OCI-LY7 (cell line): ENCODE measurements at regions not wholly inside any gene's neighbourhood (a gene's known extent, or its start where the extent isn't known, plus 50 kb on each side); places are given as distances from the start of the nearest gene placed in this dataset.

ENCODE experiments used
- EZH2phosphoT487 ChIP-seq: fragments of 200-600 bp; sonication (generic); IDR thresholded peaks from 2 replicates; pipeline ENCODE4 v1.6.1; 2018; ENCODE audit warnings: low read depth, borderline replicate concordance, mild to moderate bottlenecking, mixed run types, antibody characterized with exemption, low read length, moderate library complexity, mixed read lengths
- TF ChIP-seq, protein P1 (sequence below): fragments of 200-600 bp; sonication (generic); conservative IDR thresholded peaks from 2 replicates; pipeline ENCODE4 v1.5.1; 2014; ENCODE audit warnings: mild to moderate bottlenecking, antibody characterized with exemption, low read length, moderate library complexity, mixed read lengths

GRCh38 chr9:97773723-97774122, 76.6 kb upstream of the XPA start:
- TF ChIP-seq, protein P1, sequence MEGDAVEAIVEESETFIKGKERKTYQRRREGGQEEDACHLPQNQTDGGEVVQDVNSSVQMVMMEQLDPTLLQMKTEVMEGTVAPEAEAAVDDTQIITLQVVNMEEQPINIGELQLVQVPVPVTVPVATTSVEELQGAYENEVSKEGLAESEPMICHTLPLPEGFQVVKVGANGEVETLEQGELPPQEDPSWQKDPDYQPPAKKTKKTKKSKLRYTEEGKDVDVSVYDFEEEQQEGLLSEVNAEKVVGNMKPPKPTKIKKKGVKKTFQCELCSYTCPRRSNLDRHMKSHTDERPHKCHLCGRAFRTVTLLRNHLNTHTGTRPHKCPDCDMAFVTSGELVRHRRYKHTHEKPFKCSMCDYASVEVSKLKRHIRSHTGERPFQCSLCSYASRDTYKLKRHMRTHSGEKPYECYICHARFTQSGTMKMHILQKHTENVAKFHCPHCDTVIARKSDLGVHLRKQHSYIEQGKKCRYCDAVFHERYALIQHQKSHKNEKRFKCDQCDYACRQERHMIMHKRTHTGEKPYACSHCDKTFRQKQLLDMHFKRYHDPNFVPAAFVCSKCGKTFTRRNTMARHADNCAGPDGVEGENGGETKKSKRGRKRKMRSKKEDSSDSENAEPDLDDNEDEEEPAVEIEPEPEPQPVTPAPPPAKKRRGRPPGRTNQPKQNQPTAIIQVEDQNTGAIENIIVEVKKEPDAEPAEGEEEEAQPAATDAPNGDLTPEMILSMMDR: no peak
- no peak for TF ChIP-seq EZH2phosphoT487
